Sigmoid colon (tissue), 6 donors: ENCODE measurements at regions not wholly inside any gene's neighbourhood (a gene's known extent, or its start where the extent isn't known, plus 50 kb on each side); places are given as distances from the start of the nearest gene placed in this dataset.

Experiments
- DNase-seq: peaks from one replicate; pipeline ENCODE4 v3.0.0-alpha.2; 2019
- H3K27ac ChIP-seq, 4 donors: fragments of 200-600 bp; sonication (generic); one replicate each; pipeline ENCODE4 v1.5.1; 2016 to 2019; ENCODE audit warnings: mild to moderate bottlenecking in 1 of 4
- H3K27me3 ChIP-seq, 3 donors: fragments of 200-600 bp; sonication (generic); one replicate each; pipeline ENCODE4 v1.5.1; 2019; ENCODE audit warnings: mild to moderate bottlenecking in 1 of 3
- H3K36me3 ChIP-seq, 4 donors: fragments of 200-600 bp; sonication (generic); one replicate each; pipeline ENCODE4 v1.5.1; 2016 to 2019
- H3K4me1 ChIP-seq, 4 donors: fragments of 200-600 bp; sonication (generic); one replicate each; pipeline ENCODE4 v1.5.1; 2017 to 2019
- H3K4me3 ChIP-seq, 4 donors: fragments of 200-600 bp; sonication (generic); one replicate each; pipeline ENCODE4 v1.5.1; 2017 to 2019; ENCODE audit warnings: mild to moderate bottlenecking in 2 of 4, moderate library complexity in 1 of 4
- H3K9me3 ChIP-seq, 4 donors: fragments of 200-600 bp in 3 of 4; sonication (generic) in 3 of 4; one replicate each; pipeline versions ENCODE4 v1.5.1 to v1.6.1; 2013 to 2019
- CTCF ChIP-seq, 4 experiments: fragments of 450-650 bp in 3 of 4; fragments of 200-600 bp in 1 of 4; IDR thresholded peaks; one replicate each; pipeline ENCODE4 v1.5.1; 2016 to 2019; ENCODE audit warnings: antibody characterized with exemption in 4 of 4, mild to moderate bottlenecking in 3 of 4, moderate library complexity in 2 of 4
- EP300 ChIP-seq, 4 donors: sonication (generic); formaldehyde crosslinking; IDR thresholded peaks; one replicate each; pipeline ENCODE4 v1.6.1; 2017; ENCODE audit warnings: antibody characterized with exemption in 4 of 4
- POLR2A ChIP-seq, 2 donors: fragments of 450-650 bp; IDR thresholded peaks; one replicate each; pipeline ENCODE4 v1.6.1; 2016; ENCODE audit warnings: antibody characterized with exemption in 2 of 2, mild to moderate bottlenecking in 2 of 2, moderate library complexity in 2 of 2
- POLR2AphosphoS5 ChIP-seq, 4 donors: sonication (generic); formaldehyde crosslinking; IDR thresholded peaks; one replicate each; pipeline ENCODE4 v1.6.1; 2017; ENCODE audit warnings: antibody characterized with exemption in 4 of 4
- WGBS, 2 donors: extraction: QIAGEN DNeasy Blood & Tissue Kit; methylation state at CpG; one replicate each; pipeline ENCODE4 v1.1.7; 2013; 5-methylcytosine and 5-hydroxymethylcytosine counted together
- intact Hi-C: fragments of 100-400 bp; cut with DNase I; formaldehyde crosslinking; loops from one replicate; pipeline ENCODE4 v1.15.1; 2023
- donor health status: healthy with polysubstance abuse.
- donor health status: healthy.

DNA sequence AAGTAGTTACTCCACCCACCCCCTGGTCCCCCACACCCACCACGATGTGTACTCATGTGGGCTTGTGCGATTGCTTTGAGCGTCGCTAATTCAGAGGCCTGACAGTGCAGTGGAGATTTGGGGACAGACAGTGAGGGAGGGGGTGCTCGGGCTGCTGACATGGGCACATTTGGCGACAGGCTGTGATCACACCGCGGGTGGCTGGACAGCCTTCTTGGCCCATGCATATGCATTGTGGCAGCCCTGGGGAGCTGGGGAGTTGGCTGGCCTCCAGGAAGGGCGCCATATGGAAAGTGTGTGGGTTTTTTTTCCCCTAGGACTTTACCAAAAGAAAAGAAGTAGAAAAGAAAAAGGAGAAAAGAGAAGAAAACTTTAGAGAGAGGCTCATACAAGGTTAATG is 275.5 kb upstream of the N4BP1 start:
- Histone ChIP-seq H3K27ac (no peak overlapping the region), H3K27me3 (no peaks in the 10 kb centered on the region), H3K9me3 (no peaks in the 10 kb centered on the region), H3K4me1 (no peaks in the 10 kb centered on the region), H3K36me3 (no peaks in the 10 kb centered on the region), H3K4me3 (no peak overlapping the region)
- intact Hi-C loops, result no loop called here
- no peak for TF ChIP-seq POLR2A (IDR thresholded peaks at IDR 0.05)
- TF ChIP-seq POLR2AphosphoS5 (IDR thresholded peaks at IDR 0.05), result no peak
- TF ChIP-seq EP300 (IDR thresholded peaks at IDR 0.05), result no peak
- TF ChIP-seq CTCF (IDR thresholded peaks at IDR 0.05), result no peak
- no peak for DNase-seq
- 66 to 67% methylated on average over 9 of the region's 9 CpGs for WGBS, 2 donors

GRCh38 chr16:48881272-48881671 is 271.3 kb upstream of the N4BP1 start:
- no peak overlapping the region for H3K4me3 ChIP-seq
- no peaks in the 10 kb centered on the region for H3K9me3 ChIP-seq
- no peak overlapping the region for H3K27ac ChIP-seq
- no peak for TF ChIP-seq CTCF (IDR thresholded peaks at IDR 0.05)
- no peak for TF ChIP-seq POLR2AphosphoS5 (IDR thresholded peaks at IDR 0.05)
- no peak for TF ChIP-seq EP300 (IDR thresholded peaks at IDR 0.05)
- no peak for TF ChIP-seq POLR2A (IDR thresholded peaks at IDR 0.05)
- WGBS, 2 donors, result 76 to 84% methylated on average over 2 of the region's 2 CpGs
- intact Hi-C loops, result no loop called here
- DNase-seq, result no peak
- peaks cover 0 to 16% (median 11%) of the 10 kb centered on the region in 4 donors for H3K4me1 ChIP-seq
- no peaks in the 10 kb centered on the region for H3K27me3 ChIP-seq
- no peaks in the 10 kb centered on the region for H3K36me3 ChIP-seq

DNA sequence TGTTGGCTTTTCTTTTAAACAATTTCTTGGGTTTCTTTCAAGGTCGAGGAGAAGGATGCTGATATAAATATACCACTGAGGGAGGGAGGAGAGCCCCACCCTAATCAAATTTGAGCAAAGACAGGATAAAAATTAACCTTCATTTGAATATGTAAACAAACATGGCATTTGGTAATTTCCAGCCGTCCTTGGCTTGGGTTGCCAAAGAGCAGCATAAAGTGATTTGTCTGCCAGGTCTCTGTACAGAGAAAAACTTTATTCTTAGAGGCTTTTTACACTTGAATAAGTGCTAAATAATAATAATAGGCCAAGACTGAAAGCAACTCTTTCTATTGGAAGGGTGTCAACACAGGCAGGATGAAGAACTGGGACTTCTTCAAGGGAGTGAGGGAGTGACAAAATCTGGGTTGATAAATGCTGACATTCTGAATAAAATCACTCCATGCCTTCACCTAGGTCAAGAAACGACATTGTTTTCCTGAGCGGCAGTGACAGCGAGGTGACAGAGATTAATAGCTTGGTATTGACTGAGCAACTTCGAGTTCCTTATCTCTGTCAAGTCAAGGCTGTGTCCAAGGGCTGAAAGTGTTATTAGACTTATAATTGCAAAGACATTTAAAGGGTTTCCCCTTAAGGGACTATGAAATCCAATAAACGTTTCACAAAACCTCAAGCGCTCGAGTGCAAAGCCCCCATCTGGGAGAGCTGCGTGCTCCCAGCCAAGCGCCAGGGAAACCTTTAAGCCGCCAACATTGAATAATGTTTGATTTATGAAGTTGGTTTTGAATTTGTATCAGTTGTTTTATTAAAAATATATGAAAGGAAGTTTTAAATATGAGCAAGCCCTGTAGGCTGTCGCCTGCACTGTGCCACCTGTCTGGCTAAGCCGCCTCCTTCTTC is 269.5 kb upstream of the N4BP1 start:
- WGBS, 2 donors, result 31 to 56% methylated on average over 14 of the region's 14 CpGs
- DNase-seq, result no peak
- intact Hi-C loops, result no loop called here
- Histone ChIP-seq H3K27me3 (no peaks in the 10 kb centered on the region), H3K27ac (peak overlapping the region in 1 of 4 donors; percentile 43), H3K4me3 (no peak overlapping the region), H3K9me3 (no peaks in the 10 kb centered on the region), H3K36me3 (no peaks in the 10 kb centered on the region), H3K4me1 (peaks cover 0 to 16% (median 11%) of the 10 kb centered on the region in 4 donors)
- TF ChIP-seq POLR2A (IDR thresholded peaks at IDR 0.05), result no peak
- TF ChIP-seq CTCF (IDR thresholded peaks at IDR 0.05), result no peak
- TF ChIP-seq EP300 (IDR thresholded peaks at IDR 0.05), result no peak
- peak in 2 of 4 donors; percentile 66 to 69 for TF ChIP-seq POLR2AphosphoS5 (IDR thresholded peaks at IDR 0.05)

DNA sequence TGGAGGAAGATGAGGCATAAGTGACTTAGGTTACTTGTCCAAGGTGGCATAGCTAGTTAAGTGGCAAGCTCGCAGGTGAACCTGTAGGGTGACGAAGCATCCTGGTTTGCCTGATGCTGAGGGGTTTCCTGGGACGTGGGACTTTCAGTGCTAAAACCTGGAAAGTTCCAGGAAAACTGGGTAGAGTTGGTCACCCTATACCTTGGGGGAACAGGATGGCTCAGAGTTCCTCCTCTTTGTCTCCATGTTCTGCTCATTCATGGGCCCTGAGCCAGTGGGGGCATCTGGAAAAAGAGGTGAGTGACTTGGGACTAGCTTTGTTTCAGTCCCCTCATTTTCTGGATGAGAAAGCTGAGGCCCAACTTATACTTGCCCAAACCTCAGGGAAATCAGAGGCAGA is 268.0 kb upstream of the N4BP1 start:
- WGBS, 2 donors, result 75 to 88% methylated on average over 3 of the region's 3 CpGs
- Histone ChIP-seq H3K36me3 (no peaks in the 10 kb centered on the region), H3K27me3 (no peaks in the 10 kb centered on the region), H3K27ac (no peak overlapping the region), H3K9me3 (no peaks in the 10 kb centered on the region), H3K4me3 (no peak overlapping the region), H3K4me1 (peaks cover 0 to 16% (median 11%) of the 10 kb centered on the region in 4 donors)
- no peak for DNase-seq
- intact Hi-C loops, result no loop called here
- TF ChIP-seq POLR2A (IDR thresholded peaks at IDR 0.05) (no peak), POLR2AphosphoS5 (IDR thresholded peaks at IDR 0.05) (no peak), CTCF (IDR thresholded peaks at IDR 0.05) (no peak), EP300 (IDR thresholded peaks at IDR 0.05) (no peak)
